ENCODE measurements at regions not wholly inside any gene's neighbourhood (a gene's known extent, or its start where the extent isn't known, plus 50 kb on each side); places are given as distances from the start of the nearest gene placed in this dataset.
A peak's percentile ranks its signal among the peaks of the same experiment; 100 is the strongest.

DNA sequence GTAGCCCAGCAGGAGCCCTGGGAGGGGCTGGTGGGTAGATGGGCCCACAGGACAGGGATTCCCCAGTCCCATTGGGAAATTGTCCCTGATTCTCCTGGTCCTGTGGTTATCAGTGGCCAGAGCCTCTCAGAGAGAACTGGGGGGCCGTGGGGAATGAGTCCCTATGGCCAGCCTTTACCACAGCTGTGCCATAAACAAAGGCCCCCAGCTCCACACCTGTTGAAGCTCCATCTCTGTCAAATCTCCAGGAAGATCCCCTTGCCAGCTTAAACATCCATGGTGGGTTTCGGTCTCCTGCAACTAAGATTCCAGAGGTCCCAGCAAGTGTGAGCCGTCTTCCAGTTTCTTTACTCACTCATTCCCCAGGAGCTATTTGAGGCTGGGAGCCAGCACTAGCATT lies 897.1 kb downstream of the LRRTM4 start:
- Mint-ChIP-seq H3K27ac (no peak overlapping the region), H3K4me3 (no peak overlapping the region), H3K36me3 (no peaks in the 10 kb centered on the region), H3K27me3 (ENCODE audit: low read depth) (no peaks in the 10 kb centered on the region), H3K9me3 (no peaks in the 10 kb centered on the region), H3K4me1 (peaks cover 32% of the 10 kb centered on the region)
- TF ChIP-seq, protein P1, sequence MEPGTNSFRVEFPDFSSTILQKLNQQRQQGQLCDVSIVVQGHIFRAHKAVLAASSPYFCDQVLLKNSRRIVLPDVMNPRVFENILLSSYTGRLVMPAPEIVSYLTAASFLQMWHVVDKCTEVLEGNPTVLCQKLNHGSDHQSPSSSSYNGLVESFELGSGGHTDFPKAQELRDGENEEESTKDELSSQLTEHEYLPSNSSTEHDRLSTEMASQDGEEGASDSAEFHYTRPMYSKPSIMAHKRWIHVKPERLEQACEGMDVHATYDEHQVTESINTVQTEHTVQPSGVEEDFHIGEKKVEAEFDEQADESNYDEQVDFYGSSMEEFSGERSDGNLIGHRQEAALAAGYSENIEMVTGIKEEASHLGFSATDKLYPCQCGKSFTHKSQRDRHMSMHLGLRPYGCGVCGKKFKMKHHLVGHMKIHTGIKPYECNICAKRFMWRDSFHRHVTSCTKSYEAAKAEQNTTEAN (CRISPR knock-in tag; IDR thresholded peaks at IDR 0.05): no peak
- no peak for TF ChIP-seq GRHL2 (CRISPR knock-in tag; IDR thresholded peaks at IDR 0.05; ENCODE audit: insufficient replicate concordance, severe bottlenecking)
- no peak for TF ChIP-seq IRF2 (CRISPR knock-in tag; IDR thresholded peaks at IDR 0.05; ENCODE audit: borderline replicate concordance, low read depth)
- no peak for TF ChIP-seq GABPB1 (CRISPR knock-in tag; IDR thresholded peaks at IDR 0.05)
- TF ChIP-seq, protein P2, sequence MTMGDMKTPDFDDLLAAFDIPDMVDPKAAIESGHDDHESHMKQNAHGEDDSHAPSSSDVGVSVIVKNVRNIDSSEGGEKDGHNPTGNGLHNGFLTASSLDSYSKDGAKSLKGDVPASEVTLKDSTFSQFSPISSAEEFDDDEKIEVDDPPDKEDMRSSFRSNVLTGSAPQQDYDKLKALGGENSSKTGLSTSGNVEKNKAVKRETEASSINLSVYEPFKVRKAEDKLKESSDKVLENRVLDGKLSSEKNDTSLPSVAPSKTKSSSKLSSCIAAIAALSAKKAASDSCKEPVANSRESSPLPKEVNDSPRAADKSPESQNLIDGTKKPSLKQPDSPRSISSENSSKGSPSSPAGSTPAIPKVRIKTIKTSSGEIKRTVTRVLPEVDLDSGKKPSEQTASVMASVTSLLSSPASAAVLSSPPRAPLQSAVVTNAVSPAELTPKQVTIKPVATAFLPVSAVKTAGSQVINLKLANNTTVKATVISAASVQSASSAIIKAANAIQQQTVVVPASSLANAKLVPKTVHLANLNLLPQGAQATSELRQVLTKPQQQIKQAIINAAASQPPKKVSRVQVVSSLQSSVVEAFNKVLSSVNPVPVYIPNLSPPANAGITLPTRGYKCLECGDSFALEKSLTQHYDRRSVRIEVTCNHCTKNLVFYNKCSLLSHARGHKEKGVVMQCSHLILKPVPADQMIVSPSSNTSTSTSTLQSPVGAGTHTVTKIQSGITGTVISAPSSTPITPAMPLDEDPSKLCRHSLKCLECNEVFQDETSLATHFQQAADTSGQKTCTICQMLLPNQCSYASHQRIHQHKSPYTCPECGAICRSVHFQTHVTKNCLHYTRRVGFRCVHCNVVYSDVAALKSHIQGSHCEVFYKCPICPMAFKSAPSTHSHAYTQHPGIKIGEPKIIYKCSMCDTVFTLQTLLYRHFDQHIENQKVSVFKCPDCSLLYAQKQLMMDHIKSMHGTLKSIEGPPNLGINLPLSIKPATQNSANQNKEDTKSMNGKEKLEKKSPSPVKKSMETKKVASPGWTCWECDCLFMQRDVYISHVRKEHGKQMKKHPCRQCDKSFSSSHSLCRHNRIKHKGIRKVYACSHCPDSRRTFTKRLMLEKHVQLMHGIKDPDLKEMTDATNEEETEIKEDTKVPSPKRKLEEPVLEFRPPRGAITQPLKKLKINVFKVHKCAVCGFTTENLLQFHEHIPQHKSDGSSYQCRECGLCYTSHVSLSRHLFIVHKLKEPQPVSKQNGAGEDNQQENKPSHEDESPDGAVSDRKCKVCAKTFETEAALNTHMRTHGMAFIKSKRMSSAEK (CRISPR knock-in tag; IDR thresholded peaks at IDR 0.05; ENCODE audit: borderline replicate concordance): no peak
- TF ChIP-seq ZNF263 (CRISPR knock-in tag; IDR thresholded peaks at IDR 0.05; ENCODE audit: low read depth): no peak
- TF ChIP-seq, protein P3, sequence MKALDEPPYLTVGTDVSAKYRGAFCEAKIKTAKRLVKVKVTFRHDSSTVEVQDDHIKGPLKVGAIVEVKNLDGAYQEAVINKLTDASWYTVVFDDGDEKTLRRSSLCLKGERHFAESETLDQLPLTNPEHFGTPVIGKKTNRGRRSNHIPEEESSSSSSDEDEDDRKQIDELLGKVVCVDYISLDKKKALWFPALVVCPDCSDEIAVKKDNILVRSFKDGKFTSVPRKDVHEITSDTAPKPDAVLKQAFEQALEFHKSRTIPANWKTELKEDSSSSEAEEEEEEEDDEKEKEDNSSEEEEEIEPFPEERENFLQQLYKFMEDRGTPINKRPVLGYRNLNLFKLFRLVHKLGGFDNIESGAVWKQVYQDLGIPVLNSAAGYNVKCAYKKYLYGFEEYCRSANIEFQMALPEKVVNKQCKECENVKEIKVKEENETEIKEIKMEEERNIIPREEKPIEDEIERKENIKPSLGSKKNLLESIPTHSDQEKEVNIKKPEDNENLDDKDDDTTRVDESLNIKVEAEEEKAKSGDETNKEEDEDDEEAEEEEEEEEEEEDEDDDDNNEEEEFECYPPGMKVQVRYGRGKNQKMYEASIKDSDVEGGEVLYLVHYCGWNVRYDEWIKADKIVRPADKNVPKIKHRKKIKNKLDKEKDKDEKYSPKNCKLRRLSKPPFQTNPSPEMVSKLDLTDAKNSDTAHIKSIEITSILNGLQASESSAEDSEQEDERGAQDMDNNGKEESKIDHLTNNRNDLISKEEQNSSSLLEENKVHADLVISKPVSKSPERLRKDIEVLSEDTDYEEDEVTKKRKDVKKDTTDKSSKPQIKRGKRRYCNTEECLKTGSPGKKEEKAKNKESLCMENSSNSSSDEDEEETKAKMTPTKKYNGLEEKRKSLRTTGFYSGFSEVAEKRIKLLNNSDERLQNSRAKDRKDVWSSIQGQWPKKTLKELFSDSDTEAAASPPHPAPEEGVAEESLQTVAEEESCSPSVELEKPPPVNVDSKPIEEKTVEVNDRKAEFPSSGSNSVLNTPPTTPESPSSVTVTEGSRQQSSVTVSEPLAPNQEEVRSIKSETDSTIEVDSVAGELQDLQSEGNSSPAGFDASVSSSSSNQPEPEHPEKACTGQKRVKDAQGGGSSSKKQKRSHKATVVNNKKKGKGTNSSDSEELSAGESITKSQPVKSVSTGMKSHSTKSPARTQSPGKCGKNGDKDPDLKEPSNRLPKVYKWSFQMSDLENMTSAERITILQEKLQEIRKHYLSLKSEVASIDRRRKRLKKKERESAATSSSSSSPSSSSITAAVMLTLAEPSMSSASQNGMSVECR (CRISPR knock-in tag; IDR thresholded peaks at IDR 0.05; ENCODE audit: borderline replicate concordance): no peak
- TF ChIP-seq, protein P4, sequence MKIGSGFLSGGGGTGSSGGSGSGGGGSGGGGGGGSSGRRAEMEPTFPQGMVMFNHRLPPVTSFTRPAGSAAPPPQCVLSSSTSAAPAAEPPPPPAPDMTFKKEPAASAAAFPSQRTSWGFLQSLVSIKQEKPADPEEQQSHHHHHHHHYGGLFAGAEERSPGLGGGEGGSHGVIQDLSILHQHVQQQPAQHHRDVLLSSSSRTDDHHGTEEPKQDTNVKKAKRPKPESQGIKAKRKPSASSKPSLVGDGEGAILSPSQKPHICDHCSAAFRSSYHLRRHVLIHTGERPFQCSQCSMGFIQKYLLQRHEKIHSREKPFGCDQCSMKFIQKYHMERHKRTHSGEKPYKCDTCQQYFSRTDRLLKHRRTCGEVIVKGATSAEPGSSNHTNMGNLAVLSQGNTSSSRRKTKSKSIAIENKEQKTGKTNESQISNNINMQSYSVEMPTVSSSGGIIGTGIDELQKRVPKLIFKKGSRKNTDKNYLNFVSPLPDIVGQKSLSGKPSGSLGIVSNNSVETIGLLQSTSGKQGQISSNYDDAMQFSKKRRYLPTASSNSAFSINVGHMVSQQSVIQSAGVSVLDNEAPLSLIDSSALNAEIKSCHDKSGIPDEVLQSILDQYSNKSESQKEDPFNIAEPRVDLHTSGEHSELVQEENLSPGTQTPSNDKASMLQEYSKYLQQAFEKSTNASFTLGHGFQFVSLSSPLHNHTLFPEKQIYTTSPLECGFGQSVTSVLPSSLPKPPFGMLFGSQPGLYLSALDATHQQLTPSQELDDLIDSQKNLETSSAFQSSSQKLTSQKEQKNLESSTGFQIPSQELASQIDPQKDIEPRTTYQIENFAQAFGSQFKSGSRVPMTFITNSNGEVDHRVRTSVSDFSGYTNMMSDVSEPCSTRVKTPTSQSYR (CRISPR knock-in tag; IDR thresholded peaks at IDR 0.05): no peak
- no peak for TF ChIP-seq OVOL2 (CRISPR knock-in tag; IDR thresholded peaks at IDR 0.05; ENCODE audit: borderline replicate concordance)
- no peak for TF ChIP-seq CREB1 (CRISPR knock-in tag; IDR thresholded peaks at IDR 0.05)
- no peak for TF ChIP-seq ZNF396 (CRISPR knock-in tag; IDR thresholded peaks at IDR 0.05; ENCODE audit: borderline replicate concordance)
- DNase-seq (ENCODE audit: low spot score): no peak
- ATAC-seq: no peak
- ChIA-PET CTCF (no interaction called here), POLR2A (no interaction called here)

DNA sequence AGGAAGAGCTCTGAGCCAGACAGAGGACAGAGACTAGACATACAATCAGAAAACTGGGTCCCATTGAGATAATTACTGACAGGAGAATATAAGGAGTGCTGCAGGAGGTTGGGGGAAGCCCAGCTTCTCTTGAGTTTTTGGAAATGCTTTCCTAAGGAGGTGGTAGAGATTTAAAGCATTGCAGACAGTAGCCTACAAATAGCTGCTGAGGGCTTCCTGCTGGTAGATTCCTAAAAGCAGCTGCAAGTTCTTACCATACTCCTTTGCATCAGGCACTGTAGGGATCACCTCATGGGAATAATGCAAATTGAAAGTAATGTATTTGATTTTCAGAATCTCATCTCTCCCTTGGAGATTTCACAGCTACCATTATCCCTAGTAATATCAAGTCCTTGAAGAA lies 902.6 kb upstream of the GCFC2 start:
- no peak overlapping the region for H3K4me3 Mint-ChIP-seq
- H3K36me3 Mint-ChIP-seq: no peaks in the 10 kb centered on the region
- DNase-seq (ENCODE audit: low spot score) (no peak), ATAC-seq (peak; percentile 97)
- TF ChIP-seq ESRRA (CRISPR knock-in tag; IDR thresholded peaks at IDR 0.05; ENCODE audit: borderline replicate concordance): no peak
- peak overlapping the region; percentile 96 for H3K27ac Mint-ChIP-seq
- peaks cover 61% of the 10 kb centered on the region for H3K4me1 Mint-ChIP-seq
- ChIA-PET POLR2A (no interaction called here), CTCF (interaction anchor here (1.4 to 1.5 kb wide), 2 partner anchors 11 to 13 kb away, joined by 3 to 8 read pairs; no protein-coding TSS in a partner anchor)
- no peaks in the 10 kb centered on the region for H3K9me3 Mint-ChIP-seq
- H3K27me3 Mint-ChIP-seq (ENCODE audit: low read depth): no peaks in the 10 kb centered on the region
